SH-SY5Y (cell line): ENCODE measurements at regions not wholly inside any gene's neighbourhood (a gene's known extent, or its start where the extent isn't known, plus 50 kb on each side); places are given as distances from the start of the nearest gene placed in this dataset.

ENCODE experiments used
- GATA2 ChIP-seq: IDR thresholded peaks from 2 replicates; pipeline ENCODE4 v1.6.1; 2011; ENCODE audit warnings: mild to moderate bottlenecking, low read depth, low read length
- GATA3 ChIP-seq: IDR thresholded peaks from 2 replicates; pipeline ENCODE4 v1.6.1; 2011; ENCODE audit warnings: low read depth, mild to moderate bottlenecking, low read length, moderate library complexity

DNA sequence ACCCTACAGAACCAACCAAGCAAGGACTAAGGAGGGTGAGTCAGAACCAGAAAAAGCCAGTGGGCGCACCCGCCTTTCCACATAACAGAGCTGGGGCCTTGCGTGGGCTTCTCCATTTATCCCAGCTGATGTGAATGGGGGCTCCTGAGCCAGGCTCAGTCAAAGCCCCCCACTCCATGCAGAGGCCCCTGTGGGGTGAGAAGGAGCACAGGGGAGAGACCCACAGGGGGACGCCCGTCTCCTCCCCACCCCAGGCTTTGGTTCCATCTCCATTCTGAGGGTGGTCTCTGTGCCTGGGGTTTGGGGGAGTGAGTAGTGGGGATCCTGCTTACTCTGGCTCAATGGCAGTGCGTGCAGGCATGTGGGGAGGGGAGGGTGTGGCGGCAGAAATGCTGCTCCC lies 210.1 kb upstream of the TNRC6C start:
- TF ChIP-seq GATA2 (no peak), GATA3 (no peak)

DNA sequence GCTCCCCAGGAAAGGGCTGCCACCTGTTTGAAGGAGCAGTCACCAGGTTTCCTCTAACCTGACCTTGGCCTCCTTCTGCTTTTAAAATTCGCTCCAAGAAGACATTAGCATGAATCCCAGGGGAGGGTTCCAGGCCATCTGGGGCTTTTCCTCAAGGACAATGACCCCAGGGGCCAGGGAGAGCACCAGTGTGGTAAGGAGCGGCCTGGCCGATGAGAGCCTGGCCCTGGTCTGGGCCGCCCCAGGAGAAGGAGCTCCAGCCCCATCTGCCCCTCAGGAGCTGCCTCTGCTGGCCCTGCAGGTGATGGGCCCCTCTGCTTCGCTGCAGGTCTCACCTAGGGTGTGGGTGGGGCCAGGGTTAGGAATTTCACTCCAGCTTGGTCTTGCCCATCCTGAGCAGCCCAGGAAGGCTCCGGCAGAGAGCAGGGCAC lies 209.2 kb upstream of the TNRC6C start:
- TF ChIP-seq GATA2 (no peak), GATA3 (no peak)

DNA sequence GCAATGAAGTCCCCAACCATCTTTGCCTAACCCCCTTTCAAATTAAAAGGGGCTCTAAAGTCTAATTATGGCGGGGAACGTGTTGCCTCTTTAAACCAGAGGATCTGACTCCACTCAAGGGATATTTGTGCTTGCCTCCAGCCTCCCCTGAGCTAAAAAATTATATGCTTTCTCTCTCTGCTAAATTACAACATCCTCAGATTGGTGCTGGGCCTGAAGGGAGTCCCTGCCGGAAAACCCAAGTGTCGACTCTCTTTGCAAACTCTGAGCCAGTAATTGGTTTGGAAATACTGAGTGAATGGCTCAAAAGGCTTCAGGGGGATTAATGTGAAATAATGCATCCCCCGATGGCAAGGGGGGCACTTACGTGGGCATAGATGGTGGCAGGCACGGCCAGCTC lies 208.5 kb upstream of the TNRC6C start:
- TF ChIP-seq GATA3 (no peak), GATA2 (no peak)

DNA sequence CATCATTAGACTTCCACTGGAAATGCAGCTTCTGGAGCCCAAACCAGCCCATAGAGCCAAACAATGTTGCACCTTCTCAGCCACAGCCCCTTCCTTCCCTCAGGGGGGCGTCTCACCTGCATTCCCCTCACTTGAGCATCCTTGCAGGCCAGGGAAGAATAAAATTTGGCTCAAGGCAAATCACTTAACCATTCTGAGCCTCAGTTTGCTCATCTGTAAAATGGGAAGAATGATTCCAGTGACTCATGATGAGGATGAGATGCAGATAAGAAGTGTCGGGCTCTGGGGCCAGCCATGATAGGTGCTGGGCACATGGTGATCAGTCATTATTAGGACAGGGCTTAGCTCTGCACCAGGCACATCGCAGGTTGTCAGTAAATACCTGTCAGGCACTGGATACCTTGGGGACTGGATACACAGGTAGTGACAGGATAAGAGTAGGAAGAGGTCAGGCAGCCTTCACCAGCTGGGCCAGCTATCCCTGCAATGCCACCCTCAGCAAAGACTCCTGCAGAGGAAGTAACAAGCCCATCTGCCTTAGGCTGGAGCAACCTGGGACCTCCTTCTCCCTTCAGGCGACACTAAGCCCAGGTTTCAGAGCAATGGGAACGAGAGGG lies 208.0 kb upstream of the TNRC6C start:
- TF ChIP-seq GATA3, result no peak
- TF ChIP-seq GATA2, result no peak

DNA sequence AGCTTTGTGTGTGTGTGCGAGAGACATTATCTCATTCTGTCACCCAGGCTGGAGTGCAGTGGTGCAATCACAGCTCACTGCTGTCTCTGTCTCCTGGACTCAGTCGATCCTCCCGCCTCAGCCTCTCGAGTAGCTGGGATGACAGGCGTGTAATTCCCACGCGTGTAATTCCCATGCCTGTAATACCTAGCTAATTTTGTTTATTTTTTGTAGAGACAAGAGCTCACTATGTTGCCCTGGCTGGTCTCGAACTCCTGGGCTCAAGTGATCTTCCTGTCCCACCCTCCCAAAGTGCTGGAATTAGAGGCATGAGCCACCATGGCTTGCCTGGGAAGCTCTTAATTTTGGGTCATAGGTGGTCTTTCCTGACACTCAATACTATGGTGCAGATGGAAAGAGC lies 205.3 kb upstream of the TNRC6C start:
- TF ChIP-seq GATA3 (no peak), GATA2 (no peak)

DNA sequence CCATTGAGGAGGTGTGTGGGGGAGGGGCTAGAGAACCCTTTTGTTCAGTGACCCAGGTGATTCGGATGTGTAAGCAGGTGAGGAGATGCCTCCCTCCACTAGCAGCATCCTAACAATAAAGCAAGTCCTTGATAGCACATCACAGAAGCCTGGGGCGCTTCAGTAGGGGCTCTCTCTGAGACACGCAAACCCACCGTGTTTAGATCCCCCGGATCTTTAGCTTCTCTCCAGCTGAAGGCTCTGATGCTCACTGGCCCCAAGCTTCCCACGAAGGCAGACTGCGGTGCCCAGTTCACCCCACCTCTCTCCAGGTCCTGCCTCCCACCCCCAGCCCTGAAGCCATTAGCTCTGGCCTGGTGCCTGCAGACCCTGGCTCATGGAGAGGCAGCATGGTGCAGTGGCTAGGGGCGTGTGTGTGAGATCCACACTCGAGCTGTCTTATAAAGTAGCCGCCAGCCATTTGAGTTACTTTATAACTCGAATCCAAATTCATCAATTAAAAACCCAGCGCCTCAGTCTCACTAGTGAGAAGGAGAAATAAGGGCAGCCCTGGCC lies 204.7 kb upstream of the TNRC6C start:
- no peak for TF ChIP-seq GATA3
- no peak for TF ChIP-seq GATA2

DNA sequence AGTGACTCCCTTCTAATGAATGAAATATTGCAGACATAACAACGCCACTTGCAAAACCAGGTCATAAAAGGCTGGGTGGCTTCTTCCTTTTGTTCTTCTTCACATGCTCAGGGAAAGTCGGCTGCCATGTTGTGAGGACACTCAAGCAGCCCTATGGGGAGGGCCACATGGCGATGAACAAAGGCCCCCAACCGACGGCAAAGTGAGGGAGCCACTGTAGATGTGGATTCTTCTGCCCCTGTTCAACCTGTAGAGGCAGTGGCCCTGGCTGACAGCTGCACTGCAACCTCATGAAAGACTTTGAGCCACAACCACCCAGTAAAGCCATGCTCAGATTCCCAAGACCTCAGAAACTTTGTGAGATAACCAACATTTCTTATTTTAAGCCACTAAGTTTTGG lies 203.5 kb upstream of the TNRC6C start:
- no peak for TF ChIP-seq GATA2
- no peak for TF ChIP-seq GATA3

DNA sequence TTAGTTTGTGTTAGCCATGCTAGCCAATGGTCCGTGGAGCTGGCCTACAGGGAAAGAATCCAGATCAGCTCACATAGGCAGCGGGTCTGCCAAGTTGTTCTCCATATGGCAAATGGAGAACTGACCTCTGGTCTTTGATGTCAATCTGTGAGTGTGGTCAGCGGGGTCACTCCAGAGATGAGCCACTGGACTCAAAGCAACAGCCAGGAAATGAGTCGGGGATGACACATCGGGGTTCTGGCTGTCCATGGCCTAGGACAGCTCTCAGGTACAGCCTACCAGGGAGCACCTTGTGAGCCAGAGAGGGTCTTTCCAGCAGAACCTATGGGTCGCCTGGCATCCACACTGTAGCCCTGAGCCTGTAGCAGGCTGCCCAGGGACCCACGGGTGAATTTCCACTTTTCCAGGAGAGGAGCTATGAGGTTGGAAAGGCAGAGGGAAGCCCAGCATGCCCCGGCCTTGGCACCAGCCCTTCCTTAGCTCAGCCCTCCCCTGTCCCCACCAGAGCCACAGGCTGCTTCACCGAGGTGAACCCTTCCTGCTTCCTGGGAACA lies 203.0 kb upstream of the TNRC6C start:
- TF ChIP-seq GATA2 (no peak), GATA3 (no peak)

DNA sequence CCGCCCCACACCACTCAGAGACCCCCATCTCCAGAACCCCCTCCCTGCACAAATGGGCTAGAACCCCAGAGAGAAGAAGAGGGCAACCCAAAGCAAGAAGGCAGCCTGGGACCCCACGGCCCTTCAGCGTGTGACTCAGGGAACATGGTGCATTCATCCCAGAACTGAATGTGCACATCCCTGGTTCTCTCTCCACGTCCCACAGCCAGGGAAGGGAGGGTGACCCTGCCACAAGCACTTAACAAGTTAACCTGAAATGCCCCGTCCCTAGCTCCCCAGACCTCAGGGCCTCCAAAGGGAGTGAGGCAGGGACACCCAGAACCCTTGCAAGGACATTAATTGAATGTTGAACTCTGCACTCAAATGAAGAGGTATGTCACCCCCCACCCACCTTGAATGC lies 202.5 kb upstream of the TNRC6C start:
- TF ChIP-seq GATA2 (no peak), GATA3 (no peak)

DNA sequence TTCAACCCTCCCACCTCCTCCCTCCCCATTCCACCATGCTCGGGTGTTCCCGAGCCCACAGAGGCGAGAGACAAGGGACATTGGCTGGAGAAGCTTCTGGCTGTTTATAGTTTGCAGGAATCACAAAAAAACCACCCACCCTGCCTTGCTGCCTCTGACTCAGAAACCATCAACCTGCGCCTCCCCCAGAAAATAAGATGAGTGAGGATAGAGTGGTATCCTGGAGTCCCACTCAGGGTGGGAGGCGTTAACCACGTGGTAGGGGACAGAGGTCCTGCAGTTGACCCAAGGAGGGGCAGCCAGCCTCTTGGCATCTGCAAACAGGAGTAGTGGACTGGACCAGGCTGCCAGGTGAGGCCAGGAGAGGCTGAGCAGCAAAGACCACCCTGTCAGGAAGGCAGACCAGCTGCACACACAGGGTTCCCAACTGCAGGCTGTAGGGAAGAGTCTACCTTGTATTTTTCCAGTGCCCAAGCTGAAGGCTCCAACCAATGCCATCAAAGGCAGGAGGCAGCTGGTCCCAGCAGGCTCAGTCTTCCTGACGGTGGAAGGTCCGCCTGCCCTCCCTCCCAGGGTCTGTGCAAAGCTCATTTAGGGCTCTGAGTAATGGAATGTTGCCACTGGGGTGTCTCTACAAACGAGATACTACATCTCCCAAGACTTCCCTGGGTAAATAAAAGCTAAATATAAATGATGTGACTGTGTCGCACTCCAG lies 201.5 kb upstream of the TNRC6C start:
- no peak for TF ChIP-seq GATA3

DNA sequence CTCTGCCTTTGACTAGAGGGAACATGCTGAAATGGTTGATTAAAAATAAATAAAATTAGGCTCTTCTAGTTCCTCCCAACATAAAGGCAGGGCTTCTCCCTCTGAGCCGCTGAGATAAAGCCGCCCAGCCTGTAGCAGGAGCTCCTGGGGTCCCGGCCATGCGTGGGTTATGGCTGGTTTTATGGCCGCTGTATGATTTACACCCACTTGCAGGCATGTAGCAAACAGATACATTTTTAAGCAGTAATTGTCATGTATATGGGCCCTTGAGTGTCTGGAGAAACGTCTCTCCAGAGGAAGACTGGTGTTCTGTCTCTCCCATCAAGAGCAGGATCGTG lies 201.0 kb upstream of the TNRC6C start:
- no peak for TF ChIP-seq GATA3
- TF ChIP-seq GATA2, result no peak

DNA sequence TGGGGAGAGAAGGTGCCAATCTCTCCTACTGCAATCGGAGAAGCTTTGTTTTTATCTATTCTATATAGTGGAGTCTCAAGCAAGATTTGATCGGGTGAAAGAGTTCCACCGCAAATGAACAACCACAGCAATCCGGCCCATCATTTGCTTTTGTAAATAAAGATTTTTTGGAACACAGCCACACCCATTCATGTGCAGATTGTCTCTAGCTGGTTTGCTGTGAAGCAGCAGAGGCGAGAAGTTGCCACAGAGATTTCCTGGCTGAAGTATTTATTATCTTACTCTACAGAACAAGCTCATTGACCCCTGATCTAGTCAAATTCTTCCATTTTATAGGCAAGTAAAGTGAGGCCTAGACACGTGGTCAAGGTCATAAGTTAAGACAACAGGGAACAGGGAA lies 195.5 kb upstream of the TNRC6C start:
- TF ChIP-seq GATA3 (no peak), GATA2 (no peak)

DNA sequence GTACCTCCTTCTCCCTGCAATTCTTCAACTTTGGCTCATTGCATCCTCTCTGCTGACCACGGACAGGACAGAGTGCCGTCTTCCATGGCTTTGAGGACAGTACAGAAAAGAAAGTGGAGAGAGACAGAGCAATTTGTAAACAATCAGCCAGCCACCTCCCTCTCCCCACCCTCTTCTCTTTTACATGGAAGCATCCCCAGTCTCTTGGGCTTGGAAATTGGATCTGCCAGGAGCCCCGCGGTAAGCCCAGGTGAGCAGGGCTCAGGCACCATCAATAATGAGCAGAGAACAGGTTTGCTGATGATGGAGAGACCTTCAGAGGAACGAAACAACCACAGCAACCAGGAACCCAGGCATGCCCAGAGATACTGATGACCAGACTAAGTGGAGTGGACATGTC lies 194.9 kb upstream of the TNRC6C start:
- TF ChIP-seq GATA3 (no peak), GATA2 (no peak)

DNA sequence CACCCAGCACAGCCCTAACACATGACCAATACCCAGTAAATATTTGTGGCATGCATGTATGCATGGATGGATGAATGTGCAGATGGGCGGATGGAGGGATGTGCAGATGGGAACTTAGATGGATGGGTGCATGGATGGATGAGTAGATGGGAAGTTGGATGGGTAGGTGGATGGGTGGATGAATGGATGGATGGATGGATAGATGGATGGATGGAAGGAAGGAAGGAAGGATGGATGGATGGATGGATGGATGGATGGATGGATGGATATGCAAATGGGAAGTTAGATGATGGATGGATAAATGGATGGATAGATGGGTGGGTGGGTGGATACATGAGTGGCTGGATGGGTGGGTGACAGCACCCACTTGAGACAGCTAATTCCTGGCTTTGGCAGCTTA lies 193.2 kb upstream of the TNRC6C start:
- TF ChIP-seq GATA2, result no peak
- no peak for TF ChIP-seq GATA3

DNA sequence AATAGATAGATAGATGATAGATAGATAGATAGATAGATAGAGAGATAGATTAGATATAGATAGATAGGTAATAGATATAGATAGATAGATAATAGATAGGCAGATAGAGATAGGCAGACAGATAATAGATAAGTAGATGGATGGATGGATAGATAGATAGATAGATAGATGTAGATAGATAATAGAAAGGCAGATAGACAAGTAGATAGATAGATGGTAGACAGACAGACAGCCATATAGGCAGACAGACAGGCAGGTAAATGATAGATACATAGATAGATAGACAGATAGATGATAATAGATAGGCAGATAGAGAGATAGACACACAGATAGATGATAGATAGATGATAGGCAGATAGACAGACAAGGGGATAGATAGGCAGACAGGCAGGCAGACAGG lies 191.4 kb upstream of the TNRC6C start:
- TF ChIP-seq GATA2, result no peak
- no peak; the same call in 1 of the 2 replicates for TF ChIP-seq GATA3
